Mammary epithelial cell (primary cell): ENCODE measurements at regions not wholly inside any gene's neighbourhood (a gene's known extent, or its start where the extent isn't known, plus 50 kb on each side); places are given as distances from the start of the nearest gene placed in this dataset.

Experiments
- EZH2 ChIP-seq: IDR thresholded peaks from 2 replicates; pipeline ENCODE4 v1.6.1; 2012; ENCODE audit warnings: low read length, inconsistent platforms, borderline replicate concordance
- TF ChIP-seq, protein P1 (sequence below), 2 donors: IDR thresholded peaks in 1 of 2; conservative IDR thresholded peaks in 1 of 2; 2 replicates each; pipeline ENCODE4 v1.5.1; 2011 to 2012; ENCODE audit warnings: inconsistent platforms in 2 of 2, low read length in 2 of 2, mild to moderate bottlenecking in 2 of 2, control low read depth in 1 of 2, low read depth in 1 of 2; ENCODE audit not compliant: insufficient read depth in 1 of 2; ENCODE audit errors: extremely low read depth in 1 of 2

DNA sequence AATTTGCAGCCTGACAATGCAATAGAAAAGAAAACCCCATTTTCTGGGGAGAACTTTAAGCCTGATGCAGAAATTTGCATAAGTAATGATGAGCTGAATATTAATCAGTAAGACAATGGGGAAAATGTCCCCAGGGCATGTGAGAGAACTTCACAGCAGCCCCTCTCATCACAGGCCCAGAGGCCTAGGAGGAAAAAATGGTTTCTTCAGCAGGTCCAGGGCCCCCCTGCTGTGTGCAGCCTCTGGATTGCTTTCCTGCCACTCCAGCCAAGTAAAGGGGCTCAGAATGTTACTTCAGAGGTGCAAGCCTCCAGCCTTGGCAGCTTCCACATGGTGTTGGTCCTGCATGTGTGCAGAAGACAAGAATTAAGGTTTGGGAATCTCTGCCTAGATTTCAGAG, 900.3 kb upstream of the ROBO1 start:
- TF ChIP-seq, protein P1, sequence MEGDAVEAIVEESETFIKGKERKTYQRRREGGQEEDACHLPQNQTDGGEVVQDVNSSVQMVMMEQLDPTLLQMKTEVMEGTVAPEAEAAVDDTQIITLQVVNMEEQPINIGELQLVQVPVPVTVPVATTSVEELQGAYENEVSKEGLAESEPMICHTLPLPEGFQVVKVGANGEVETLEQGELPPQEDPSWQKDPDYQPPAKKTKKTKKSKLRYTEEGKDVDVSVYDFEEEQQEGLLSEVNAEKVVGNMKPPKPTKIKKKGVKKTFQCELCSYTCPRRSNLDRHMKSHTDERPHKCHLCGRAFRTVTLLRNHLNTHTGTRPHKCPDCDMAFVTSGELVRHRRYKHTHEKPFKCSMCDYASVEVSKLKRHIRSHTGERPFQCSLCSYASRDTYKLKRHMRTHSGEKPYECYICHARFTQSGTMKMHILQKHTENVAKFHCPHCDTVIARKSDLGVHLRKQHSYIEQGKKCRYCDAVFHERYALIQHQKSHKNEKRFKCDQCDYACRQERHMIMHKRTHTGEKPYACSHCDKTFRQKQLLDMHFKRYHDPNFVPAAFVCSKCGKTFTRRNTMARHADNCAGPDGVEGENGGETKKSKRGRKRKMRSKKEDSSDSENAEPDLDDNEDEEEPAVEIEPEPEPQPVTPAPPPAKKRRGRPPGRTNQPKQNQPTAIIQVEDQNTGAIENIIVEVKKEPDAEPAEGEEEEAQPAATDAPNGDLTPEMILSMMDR (conservative IDR thresholded peaks at IDR 0.05 in 1 of 2, IDR thresholded peaks at IDR 0.05 in 1 of 2; ENCODE audit: extremely low read depth in 1 of 2, insufficient read depth in 1 of 2, low read depth in 1 of 2, low read length in 2 of 2): no peak
- TF ChIP-seq EZH2: no peak
